IMR-90 (cell line): ENCODE measurements at regions not wholly inside any gene's neighbourhood (a gene's known extent, or its start where the extent isn't known, plus 50 kb on each side); places are given as distances from the start of the nearest gene placed in this dataset.

Experiments used
- ATAC-seq: fragments of 200-7000 bp; cut with Tn5 transposase; 2 replicates; pipeline ENCODE4 v1.9.1; 2020; ENCODE audit warnings: low read depth, mild to moderate bottlenecking, moderate library complexity
- BruUV-seq: library from RNA; stranded (reverse); fragments of 400-500 nt; replicated peaks from 2 replicates; lab custom pipeline; 2021; lab: Mats Ljungman, UMichigan
- CTCF ChIA-PET: fragments of 300-600 bp; formaldehyde crosslinking; extraction: SDS; loops from one replicate; lab custom pipeline; 2021; ENCODE audit warnings: antibody characterized with exemption; lab: Yijun Ruan, JAX
- POLR2A ChIA-PET: fragments of 300-600 bp; sonication (Branson Sonifier 250); formaldehyde crosslinking; loops from one replicate; lab custom pipeline; 2022; ENCODE audit warnings: antibody characterized with exemption; ENCODE audit not compliant: unreplicated experiment; lab: Charles Lee
- DNase-seq: peaks from one replicate; pipeline ENCODE4 v3.0.0; 2013
- H2AFZ ChIP-seq: replicated peaks from 2 replicates; pipeline ENCODE3; 2013; ENCODE audit warnings: low read length, mild to moderate bottlenecking; ENCODE audit not compliant: poor library complexity
- H2AK5ac ChIP-seq: 2 replicates; pipeline ENCODE4 v1.6.1; 2013; ENCODE audit warnings: low read depth, low read length, inconsistent platforms
- H2AK9ac ChIP-seq: replicated peaks from 2 replicates; pipeline ENCODE3; 2013; ENCODE audit warnings: mild to moderate bottlenecking, low read depth, low read length, moderate library complexity; ENCODE audit not compliant: poor library complexity
- H2BK120ac ChIP-seq: 2 replicates; pipeline ENCODE4 v1.6.1; 2013; ENCODE audit warnings: low read depth, low read length, inconsistent platforms
- H2BK15ac ChIP-seq: 3 replicates; pipeline ENCODE4 v1.6.1; 2013; ENCODE audit warnings: low read depth, low read length, inconsistent platforms
- H2BK20ac ChIP-seq: 2 replicates; pipeline ENCODE4 v1.6.1; 2013; ENCODE audit warnings: low read depth, mild to moderate bottlenecking, inconsistent platforms, low read length, moderate library complexity
- H2BK5ac ChIP-seq: 2 replicates; pipeline ENCODE4 v1.6.1; 2013; ENCODE audit warnings: mild to moderate bottlenecking, low read depth, low read length, inconsistent platforms; ENCODE audit not compliant: poor library complexity, severe bottlenecking
- H3K14ac ChIP-seq: replicated peaks from 2 replicates; pipeline ENCODE4 v1.6.1; 2013; ENCODE audit warnings: low read depth, low read length, inconsistent platforms
- H3K18ac ChIP-seq: 2 replicates; pipeline ENCODE4 v1.6.1; 2013; ENCODE audit warnings: low read depth, low read length, control low read depth
- H3K23ac ChIP-seq: 2 replicates; pipeline ENCODE4 v1.6.1; 2013; ENCODE audit warnings: low read depth, low read length, inconsistent platforms
- H3K27ac ChIP-seq: 2 replicates; pipeline ENCODE4 v1.5.1; 2013; ENCODE audit warnings: mild to moderate bottlenecking, control low read depth, low read length; ENCODE audit not compliant: insufficient read depth
- H3K27me3 ChIP-seq: 2 replicates; pipeline ENCODE4 v1.6.1; 2013; ENCODE audit warnings: low read length; ENCODE audit not compliant: control insufficient read depth, insufficient read depth
- H3K36me3 ChIP-seq: 2 replicates; pipeline ENCODE4 v1.6.1; 2013; ENCODE audit warnings: low read length, mixed read lengths; ENCODE audit not compliant: control insufficient read depth, insufficient read depth
- H3K4ac ChIP-seq: 2 replicates; pipeline ENCODE4 v1.6.1; 2013; ENCODE audit warnings: low read depth, low read length, inconsistent platforms
- H3K4me1 ChIP-seq: 2 replicates; pipeline ENCODE4 v1.6.1; 2013; ENCODE audit warnings: low read length, mixed read lengths; ENCODE audit not compliant: control insufficient read depth, insufficient read depth
- H3K4me2 ChIP-seq: 2 replicates; pipeline ENCODE4 v1.6.1; 2013; ENCODE audit warnings: low read depth, mild to moderate bottlenecking, control low read depth, low read length, moderate library complexity
- H3K4me3 ChIP-seq: 2 replicates; pipeline ENCODE4 v1.5.1; 2013; ENCODE audit warnings: low read depth, mild to moderate bottlenecking, control low read depth, low read length, moderate library complexity; ENCODE audit not compliant: insufficient read depth
- H3K56ac ChIP-seq: 2 replicates; pipeline ENCODE4 v1.6.1; 2013; ENCODE audit warnings: low read length, inconsistent platforms; ENCODE audit not compliant: insufficient read depth; ENCODE audit errors: extremely low read depth
- H3K79me1 ChIP-seq, 2 experiments: 2 replicates each; pipeline ENCODE4 v1.6.1; 2013; ENCODE audit warnings: low read length in 2 of 2, inconsistent platforms in 1 of 2, low read depth in 1 of 2
- H3K9ac ChIP-seq: 2 replicates; pipeline ENCODE4 v1.6.1; 2013; ENCODE audit warnings: low read depth, low read length, control low read depth
- H3K9me1 ChIP-seq: 2 replicates; pipeline ENCODE4 v1.6.1; 2013; ENCODE audit warnings: low read length, inconsistent platforms; ENCODE audit not compliant: insufficient read depth
- H3K9me3 ChIP-seq: 2 replicates; pipeline ENCODE4 v1.6.1; 2013; ENCODE audit warnings: low read length; ENCODE audit not compliant: control insufficient read depth, insufficient read depth
- H4K20me1 ChIP-seq: 2 replicates; pipeline ENCODE4 v1.6.1; 2013; ENCODE audit warnings: low read length, inconsistent platforms; ENCODE audit not compliant: insufficient read depth
- H4K5ac ChIP-seq: 2 replicates; pipeline ENCODE4 v1.6.1; 2013; ENCODE audit warnings: mild to moderate bottlenecking, low read depth, low read length, control low read depth
- H4K8ac ChIP-seq, 2 experiments: 2 replicates each; pipeline ENCODE4 v1.6.1; 2013; ENCODE audit warnings: low read depth in 2 of 2, low read length in 2 of 2, control low read depth in 1 of 2, inconsistent platforms in 1 of 2
- H4K91ac ChIP-seq: 2 replicates; pipeline ENCODE4 v1.6.1; 2013; ENCODE audit warnings: low read depth, low read length, inconsistent platforms; ENCODE audit not compliant: insufficient read depth
- MXI1 ChIP-seq: IDR thresholded peaks from 2 replicates; pipeline ENCODE4 v1.6.1; 2012; ENCODE audit warnings: low read depth, mild to moderate bottlenecking, low read length, moderate library complexity, borderline replicate concordance
- WGBS, 2 experiments: methylation state at CpG; one replicate each; pipeline versions ENCODE4 v1.1.5 to v1.1.7; 2013; ENCODE audit warnings: missing lambda C conversion rate in 2 of 2; ENCODE audit not compliant: insufficient read length in 1 of 2; ENCODE audit errors: extremely low coverage in 2 of 2; 5-methylcytosine and 5-hydroxymethylcytosine counted together
- dilution Hi-C: fragments of 300-500 bp; cut with HindIII; formaldehyde crosslinking; loops from one replicate; pipeline ENCODE4 v1.14.3; 2018; ENCODE audit warnings: low sequenced_read_pairs; ENCODE audit not compliant: unreplicated experiment
- in situ Hi-C: fragments of 300-500 bp; cut with MboI; formaldehyde crosslinking; loops from 3 replicates; pipeline ENCODE4 v1.14.3; 2019; ENCODE audit warnings: low sequenced_read_pairs, inconsistent platforms, mixed read lengths
- intact Hi-C: fragments of 100-400 bp; cut with micrococcal nuclease; formaldehyde crosslinking; loops from 2 replicates; pipeline ENCODE4 v1.10.0; 2022

GRCh38 chr1:170369000-170369399 is 163.0 kb upstream of the GORAB start:
- H3K4me3 ChIP-seq: no peak overlapping the region
- no peaks in the 10 kb centered on the region for H3K4me1 ChIP-seq
- 0 out of 2 replicates have a peak, but pooled peaks cover 2% of the 10 kb centered on the region for H3K9me1 ChIP-seq
- no peak for ATAC-seq
- no peak overlapping the region for H2BK5ac ChIP-seq
- no peak overlapping the region for H4K8ac ChIP-seq
- ChIA-PET CTCF (no interaction called here), POLR2A (no interaction called here)
- H2AK5ac ChIP-seq: no peak overlapping the region
- dilution Hi-C loops (no loop called here), intact Hi-C loops (no loop called here), in situ Hi-C loops (no loop called here)
- H3K56ac ChIP-seq: no peak overlapping the region
- H3K27ac ChIP-seq: no peak overlapping the region
- H4K5ac ChIP-seq: no peak overlapping the region
- WGBS, 2 experiments: 40% methylated on average over 1 of the region's 7 CpGs; no CpG with 5 or more reads in 1 of the 2 experiments
- no peak overlapping the region for H3K9ac ChIP-seq
- no peak overlapping the region for H2AFZ ChIP-seq
- no peak overlapping the region for H3K14ac ChIP-seq
- no peaks in the 10 kb centered on the region for H3K9me3 ChIP-seq
- H4K20me1 ChIP-seq: no peaks in the 10 kb centered on the region
- no peak overlapping the region for H2BK15ac ChIP-seq
- no peak overlapping the region for H2BK120ac ChIP-seq
- no peak overlapping the region for H3K4me2 ChIP-seq
- no peak overlapping the region for H4K91ac ChIP-seq
- H3K27me3 ChIP-seq: no peaks in the 10 kb centered on the region
- no peak overlapping the region for H3K4ac ChIP-seq
- no peak overlapping the region for H3K18ac ChIP-seq
- no peak for TF ChIP-seq MXI1
- no peak overlapping the region for H3K23ac ChIP-seq
- H2BK20ac ChIP-seq: no peak overlapping the region
- BruUV-seq: no TSS peak
- no peaks in the 10 kb centered on the region for H3K36me3 ChIP-seq
- no peaks in the 10 kb centered on the region for H3K79me1 ChIP-seq
- DNase-seq: no peak
- H2AK9ac ChIP-seq: no peak overlapping the region
